ENCODE measurements at regions not wholly inside any gene's neighbourhood (a gene's known extent, or its start where the extent isn't known, plus 50 kb on each side); places are given as distances from the start of the nearest gene placed in this dataset.

GRCh38 chr6:113457751-113458150 is 399.4 kb upstream of the MARCKS start:
- Histone ChIP-seq H3K36me3 (replicated peaks in 1 of 2; ENCODE audit: control insufficient read depth in 1 of 2, insufficient read depth in 2 of 2, low read length in 1 of 2) (no peaks in the 10 kb centered on the region), H3F3A (replicated peaks; ENCODE audit: insufficient read depth) (peaks cover 10% of the 10 kb centered on the region), H3K9me3 (no peaks in the 10 kb centered on the region), H3K27me3 (ENCODE audit: insufficient read depth) (no peaks in the 10 kb centered on the region), H3K4me3 (ENCODE audit: low read depth in 2 of 2, low read length in 1 of 2) (no peak overlapping the region), H3K9me2 (no peaks in the 10 kb centered on the region), H4K20me1 (ENCODE audit: insufficient read depth) (no peaks in the 10 kb centered on the region), H3K4me1 (ENCODE audit: control insufficient read depth in 1 of 2, insufficient read depth in 2 of 2, low read depth in 1 of 2, low read length in 1 of 2) (peaks cover 0 to 6% of the 10 kb centered on the region in 2 experiments; a peak in 1 of 4 replicates), H2AFZ (ENCODE audit: low read depth) (peak overlapping the region; percentile 67; the same call in 1 of the 2 replicates), H3K27ac (ENCODE audit: low read depth in 2 of 2, low read length in 1 of 2) (peak overlapping the region; percentile 1 to 45; a peak in 2 of 4 replicates), H3K9ac (no peak overlapping the region), H3K79me2 (ENCODE audit: insufficient read depth) (no peaks in the 10 kb centered on the region), H3K4me2 (no peak overlapping the region)
- CTCF ChIA-PET: no interaction called here
- TF ChIP-seq MAX (IDR thresholded peaks at IDR 0.05; ENCODE audit: low read depth): no peak
- TF ChIP-seq FOXM1 (IDR thresholded peaks at IDR 0.05; ENCODE audit: low read depth): no peak
- no peak for TF ChIP-seq EZH2phosphoT487 (IDR thresholded peaks at IDR 0.05; ENCODE audit: borderline replicate concordance, low read depth)
- TF ChIP-seq CHD2 (IDR thresholded peaks at IDR 0.05; ENCODE audit: low read length, partially characterized antibody): no peak
- TF ChIP-seq NRF1 (IDR thresholded peaks at IDR 0.05; ENCODE audit: low read depth, low read length): no peak
- TF ChIP-seq REST (IDR thresholded peaks at IDR 0.05; ENCODE audit: low read depth, low read length): no peak
- no peak for TF ChIP-seq TCF12 (IDR thresholded peaks at IDR 0.05)
- TF ChIP-seq USF1 (IDR thresholded peaks at IDR 0.05; ENCODE audit: borderline replicate concordance, low read depth): no peak
- TF ChIP-seq MEF2A (IDR thresholded peaks at IDR 0.05; ENCODE audit: borderline replicate concordance, low read depth): no peak
- no peak for TF ChIP-seq FOXJ3 (CRISPR knock-in tag; IDR thresholded peaks at IDR 0.05)
- TF ChIP-seq SMC3 (IDR thresholded peaks at IDR 0.05; ENCODE audit: low read depth, low read length): no peak
- TF ChIP-seq GATA2 (CRISPR knock-in tag; IDR thresholded peaks at IDR 0.05): no peak
- no peak for TF ChIP-seq SIN3A (IDR thresholded peaks at IDR 0.05; ENCODE audit: borderline replicate concordance, low read depth, low read length)
- TF ChIP-seq EP300 (IDR thresholded peaks at IDR 0.05; ENCODE audit: borderline replicate concordance in 1 of 2, low read depth in 1 of 2, low read length in 1 of 2): no peak
- no peak for TF ChIP-seq PBX3 (IDR thresholded peaks at IDR 0.05)
- no peak for TF ChIP-seq FOSL2 (IDR thresholded peaks at IDR 0.05; ENCODE audit: borderline replicate concordance, low read depth)
- TF ChIP-seq IRF3 (IDR thresholded peaks at IDR 0.05; ENCODE audit: low read depth, low read length): no peak
- TF ChIP-seq GABPA (IDR thresholded peaks at IDR 0.05; ENCODE audit: low read depth): no peak
- WGBS (ENCODE audit: low lambda C conversion rate): 90% methylated on average over 2 of the region's 2 CpGs
- no peak for DNase-seq
- POLR2A ChIA-PET: no interaction called here

All from SK-N-SH (cell line).